ENCODE measurements at regions not wholly inside any gene's neighbourhood (a gene's known extent, or its start where the extent isn't known, plus 50 kb on each side); places are given as distances from the start of the nearest gene placed in this dataset.
"Not testable (repeated sequence)": the region's sequence is repeated elsewhere in the genome, so short reads cannot be mapped to it uniquely, and the experiment has no call there.

- DNase-seq (ENCODE audit: extremely low read depth in 1 of 2, low read depth in 1 of 2) = no peak
These were observed 328.5 kb downstream of the FAM72C start for GRCh38 chr1:143643148-143643885.

- no peak for DNase-seq (ENCODE audit: extremely low read depth in 1 of 2, low read depth in 1 of 2)
These were observed 345.9 kb downstream of the FAM72C start for GRCh38 chr1:143625886-143626285.

DNA sequence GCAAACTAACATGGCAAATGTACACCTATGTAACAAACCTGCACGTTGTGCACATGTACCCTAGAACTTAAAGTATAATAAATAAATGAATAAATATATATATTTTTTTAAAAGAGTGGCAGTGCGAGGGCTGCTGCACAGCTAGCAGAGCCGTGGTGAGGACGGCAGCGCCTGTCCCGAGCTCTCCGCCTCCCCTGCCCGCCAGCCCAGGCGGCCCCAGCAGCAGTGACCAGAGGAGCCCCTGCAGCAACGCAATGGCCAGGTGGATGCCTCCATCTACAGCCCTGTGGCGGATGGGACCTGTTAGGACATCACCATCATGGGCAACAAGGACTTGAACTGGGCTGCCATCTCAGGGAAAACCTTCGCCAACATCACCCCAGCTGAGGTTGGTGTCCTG lies 351.9 kb downstream of the FAM72C start:
- no peak for DNase-seq (ENCODE audit: extremely low read depth in 1 of 2, low read depth in 1 of 2)

DNA sequence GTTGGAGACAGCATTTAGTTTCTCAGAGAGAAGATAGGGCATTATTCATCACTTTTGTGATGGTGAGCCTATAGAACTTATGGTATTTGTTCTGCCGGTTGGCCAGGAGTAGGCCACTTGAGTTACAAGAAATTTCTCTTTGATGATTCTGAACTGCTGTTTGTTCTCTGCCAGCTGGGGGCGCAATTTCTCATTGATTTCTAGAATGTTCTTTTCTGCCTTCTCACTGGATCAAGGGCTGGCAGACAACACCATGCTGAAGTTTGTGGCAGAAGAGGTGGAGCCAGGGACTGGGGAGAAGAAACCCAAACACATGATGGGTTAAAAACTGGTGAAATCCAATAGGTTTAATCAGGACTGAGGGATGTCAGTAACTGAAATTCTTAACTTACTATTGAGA lies 360.6 kb downstream of the FAM72C start:
- DNase-seq (ENCODE audit: extremely low read depth in 1 of 2, low read depth in 1 of 2) = no peak

- no peak for DNase-seq (ENCODE audit: extremely low read depth in 1 of 2, low read depth in 1 of 2)
These were observed 361.6 kb downstream of the FAM72C start for GRCh38 chr1:143610196-143610595.

DNA sequence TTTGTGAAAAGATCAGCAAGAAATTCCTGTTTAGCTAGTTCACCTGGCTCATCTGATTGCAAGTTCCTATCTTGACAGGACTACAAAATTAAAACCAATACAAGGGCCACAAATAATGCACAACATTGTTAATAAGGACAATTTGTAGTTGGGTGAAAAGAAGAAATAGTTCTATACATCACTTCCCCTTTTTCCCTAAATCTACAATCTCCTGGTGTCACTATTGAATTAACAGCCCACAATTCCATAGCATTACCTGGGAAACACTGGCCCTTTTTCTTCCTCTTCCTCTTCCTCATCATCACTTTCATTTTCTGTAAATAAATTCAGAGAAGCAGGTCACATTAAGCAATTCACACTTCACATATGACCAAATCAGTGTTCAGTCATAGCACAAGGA lies 366.9 kb downstream of the FAM72C start:
- no peak for DNase-seq (ENCODE audit: extremely low read depth in 1 of 2, low read depth in 1 of 2)

DNA sequence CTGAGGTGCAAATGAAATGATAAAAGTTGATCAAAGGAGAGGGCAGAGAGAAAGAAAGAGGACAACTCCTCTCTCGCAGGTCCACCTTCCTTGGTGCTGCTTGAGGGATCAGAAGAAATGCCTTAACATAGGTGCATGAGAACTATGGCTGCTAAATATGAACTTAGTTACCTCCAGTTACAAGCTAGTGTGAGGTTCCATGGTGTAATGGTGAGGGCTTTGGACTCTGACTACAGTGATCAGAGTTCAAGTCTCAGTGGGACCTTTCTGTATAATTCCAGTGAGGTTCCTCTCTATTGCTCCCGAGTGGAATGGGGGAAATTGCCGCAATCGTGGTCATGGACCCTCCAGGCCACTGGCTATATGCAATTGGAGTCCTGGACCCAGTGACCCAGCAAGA lies 387.3 kb downstream of the FAM72C start:
- no peak for DNase-seq (ENCODE audit: extremely low read depth in 1 of 2, low read depth in 1 of 2)

GRCh38 chr1:143574891-143575520 lies 396.8 kb downstream of the FAM72C start:
- DNase-seq (ENCODE audit: extremely low read depth in 1 of 2, low read depth in 1 of 2) = no peak

GRCh38 chr1:143572661-143573060 lies 399.1 kb downstream of the FAM72C start:
- not testable (repeated sequence) for DNase-seq (ENCODE audit: extremely low read depth in 1 of 2, low read depth in 1 of 2)

DNA sequence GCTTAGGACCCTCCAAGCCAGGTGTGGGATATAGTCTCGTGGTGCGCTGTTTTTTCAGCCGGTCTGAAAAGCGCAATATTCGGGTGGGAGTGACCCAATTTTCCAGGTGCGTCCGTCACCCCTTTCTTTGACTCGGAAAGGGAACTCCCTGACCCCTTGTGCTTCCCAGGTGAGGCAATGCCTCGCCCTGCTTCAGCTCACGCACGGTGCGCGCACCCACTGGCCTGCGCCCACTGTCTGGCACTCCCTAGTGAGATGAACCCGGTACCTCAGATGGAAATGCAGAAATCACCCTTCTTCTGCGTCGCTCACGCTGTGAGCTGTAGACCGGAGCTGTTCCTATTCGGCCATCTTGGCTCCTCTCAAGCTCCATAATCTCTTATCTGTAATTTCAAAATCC lies 408.0 kb downstream of the FAM72C start:
- not testable (repeated sequence) for DNase-seq (ENCODE audit: extremely low read depth in 1 of 2, low read depth in 1 of 2)

- DNase-seq (ENCODE audit: extremely low read depth in 1 of 2, low read depth in 1 of 2) = no peak
These were observed 418.2 kb downstream of the FAM72C start for GRCh38 chr1:143553627-143554026.

DNA sequence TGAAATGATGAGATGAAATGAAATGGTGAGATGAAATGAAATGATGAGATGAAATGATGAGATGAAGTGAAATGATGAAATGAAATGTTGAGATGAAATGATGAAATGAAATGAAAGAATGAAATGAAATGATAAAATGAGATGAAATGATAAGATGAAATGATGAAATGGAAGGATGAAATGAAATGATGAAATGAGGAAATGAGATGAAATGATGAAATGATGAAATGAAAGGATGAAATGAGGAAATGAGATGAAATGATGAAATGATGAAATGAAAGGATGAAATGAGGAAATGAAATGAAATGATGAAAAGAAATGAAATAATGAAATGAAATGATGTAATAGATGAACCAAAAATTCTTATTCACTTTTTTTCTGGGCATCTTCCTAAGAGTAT lies 467.1 kb downstream of the FAM72C start:
- DNase-seq (ENCODE audit: extremely low read depth in 1 of 2, low read depth in 1 of 2) = not testable (repeated sequence)

- not testable (repeated sequence) for DNase-seq (ENCODE audit: extremely low read depth in 1 of 2, low read depth in 1 of 2)
These were observed 467.7 kb downstream of the FAM72C start for GRCh38 chr1:143504080-143504479.

GRCh38 chr1:143503048-143503447 lies 468.7 kb downstream of the FAM72C start:
- DNase-seq (ENCODE audit: extremely low read depth in 1 of 2, low read depth in 1 of 2) = not testable (repeated sequence)

- DNase-seq (ENCODE audit: extremely low read depth in 1 of 2, low read depth in 1 of 2) = not testable (repeated sequence)
These were observed 469.7 kb downstream of the FAM72C start for GRCh38 chr1:143502038-143502437.

GRCh38 chr1:143498059-143498749 lies 473.6 kb downstream of the FAM72C start:
- not testable (repeated sequence) for DNase-seq (ENCODE audit: extremely low read depth in 1 of 2, low read depth in 1 of 2)

DNA sequence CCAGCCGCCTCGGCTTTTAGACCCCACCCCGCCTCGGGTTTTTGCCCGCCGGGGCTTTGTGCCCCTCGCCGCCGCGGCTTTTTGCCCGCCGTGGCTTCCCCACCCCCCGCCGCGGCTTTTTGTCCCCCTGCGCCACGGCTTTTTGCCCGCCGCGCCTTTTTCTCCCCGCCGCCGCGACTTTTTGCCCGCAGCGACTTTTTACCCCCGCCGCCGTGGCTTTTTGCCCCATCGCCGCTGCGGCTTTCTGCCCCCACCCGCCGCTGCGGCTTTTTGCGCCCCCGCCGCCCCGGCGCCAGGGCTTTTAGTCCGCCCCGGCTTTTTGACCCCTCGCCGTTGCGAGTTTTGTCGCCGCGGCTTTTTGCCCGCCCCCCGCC lies 474.4 kb downstream of the FAM72C start:
- DNase-seq (ENCODE audit: extremely low read depth in 1 of 2, low read depth in 1 of 2) = no peak

DNA sequence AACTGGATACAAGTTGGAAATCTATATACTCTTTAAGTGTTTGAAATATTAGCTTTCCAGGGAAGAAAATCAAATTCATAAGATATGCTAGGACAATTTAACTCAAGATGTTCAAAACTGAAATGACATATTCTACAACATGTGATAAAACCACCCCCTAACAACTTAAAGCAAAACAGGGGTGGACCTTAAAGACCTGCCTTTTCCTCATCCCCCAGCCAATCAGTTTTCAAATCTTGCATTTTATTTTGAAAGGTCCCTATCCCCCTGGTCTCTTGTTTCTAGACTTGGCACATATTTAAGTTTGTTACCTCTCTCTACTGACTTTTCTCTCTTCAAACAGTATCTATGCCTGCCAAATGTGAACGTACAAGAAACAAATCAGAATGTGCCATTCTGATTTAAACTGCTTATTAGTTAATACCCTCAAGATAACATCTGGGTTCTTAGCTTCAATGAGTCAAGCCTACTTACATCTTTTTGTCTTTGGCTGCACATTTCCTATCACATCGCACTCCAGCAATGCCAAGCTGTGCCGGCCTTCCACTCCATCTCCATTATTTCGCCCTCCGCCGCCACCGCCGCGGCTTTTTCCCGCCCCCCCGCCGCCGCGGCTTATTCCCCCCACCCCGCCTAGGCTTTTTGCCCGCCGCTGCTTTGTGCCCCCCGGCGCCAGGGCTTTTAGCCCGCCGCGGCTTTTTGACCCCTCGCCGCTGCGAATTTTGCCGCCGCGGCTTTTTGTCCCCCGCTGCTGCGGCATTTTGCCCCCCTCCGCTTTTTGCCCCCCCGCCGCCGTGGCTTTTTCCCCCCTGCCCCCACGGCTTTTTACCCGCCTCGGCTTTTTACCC lies 475.0 kb downstream of the FAM72C start:
- DNase-seq (ENCODE audit: extremely low read depth in 1 of 2, low read depth in 1 of 2) = not testable (repeated sequence)

Data from stimulated activated CD8-positive, alpha-beta memory T cell treated with anti-CD3 and anti-CD28 coated beads, Interleukin-7, amount 100 ng/mL, for 48 hours (primary cell).